ENCODE measurements at regions not wholly inside any gene's neighbourhood (a gene's known extent, or its start where the extent isn't known, plus 50 kb on each side); places are given as distances from the start of the nearest gene placed in this dataset.

DNA sequence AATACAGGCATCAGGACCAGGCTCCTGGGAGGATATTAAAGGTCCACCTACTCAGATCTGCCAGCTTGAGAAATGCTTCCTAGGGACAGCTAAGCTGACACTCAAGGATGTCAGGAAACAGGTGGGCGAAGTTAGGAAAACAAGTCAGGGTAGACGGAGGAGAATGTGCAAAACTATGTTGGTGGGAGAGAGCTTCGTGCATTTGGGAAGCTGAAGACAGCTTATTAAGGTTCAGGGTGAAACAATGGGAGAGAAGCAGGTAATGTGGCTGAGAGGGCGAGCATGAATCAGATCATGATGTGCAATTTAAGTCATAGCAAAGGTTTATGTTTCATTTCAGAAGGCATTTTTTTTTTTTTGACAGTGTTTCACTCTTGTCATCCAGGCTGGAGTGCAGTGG lies 297.2 kb upstream of the ATP10A start:
- no peaks in the 10 kb centered on the region for H3K27me3 ChIP-seq (ENCODE audit: control insufficient read depth, insufficient read depth, low read length)
- no peaks in the 10 kb centered on the region for H3K36me3 ChIP-seq (ENCODE audit: control insufficient read depth, insufficient read depth, low read length)
- no peak overlapping the region for H3K9ac ChIP-seq (ENCODE audit: low read length)
- no peaks in the 10 kb centered on the region for H3K4me1 ChIP-seq (ENCODE audit: control insufficient read depth, insufficient read depth, low read length)
- no peak overlapping the region for H3K27ac ChIP-seq (ENCODE audit: low read depth, low read length)
- H3K4me3 ChIP-seq (ENCODE audit: low read length) = no peak overlapping the region

- Histone ChIP-seq H3K36me3 (ENCODE audit: control insufficient read depth, insufficient read depth, low read length) (no peaks in the 10 kb centered on the region), H3K4me1 (ENCODE audit: control insufficient read depth, insufficient read depth, low read length) (no peaks in the 10 kb centered on the region), H3K27ac (ENCODE audit: low read depth, low read length) (no peak overlapping the region), H3K9ac (ENCODE audit: low read length) (no peak overlapping the region), H3K27me3 (ENCODE audit: control insufficient read depth, insufficient read depth, low read length) (no peaks in the 10 kb centered on the region), H3K4me3 (ENCODE audit: low read length) (no peak overlapping the region)
Observed at GRCh38 chr15:26158176-26158575, 295.0 kb upstream of the ATP10A start.

- Histone ChIP-seq H3K36me3 (ENCODE audit: control insufficient read depth, insufficient read depth, low read length) (no peaks in the 10 kb centered on the region), H3K4me3 (ENCODE audit: low read length) (no peak overlapping the region), H3K27me3 (ENCODE audit: control insufficient read depth, insufficient read depth, low read length) (no peaks in the 10 kb centered on the region), H3K4me1 (ENCODE audit: control insufficient read depth, insufficient read depth, low read length) (no peaks in the 10 kb centered on the region), H3K9ac (ENCODE audit: low read length) (no peak overlapping the region), H3K27ac (ENCODE audit: low read depth, low read length) (peak overlapping the region; percentile 62)
Observed at GRCh38 chr15:26157081-26157480, 294.0 kb upstream of the ATP10A start.

DNA sequence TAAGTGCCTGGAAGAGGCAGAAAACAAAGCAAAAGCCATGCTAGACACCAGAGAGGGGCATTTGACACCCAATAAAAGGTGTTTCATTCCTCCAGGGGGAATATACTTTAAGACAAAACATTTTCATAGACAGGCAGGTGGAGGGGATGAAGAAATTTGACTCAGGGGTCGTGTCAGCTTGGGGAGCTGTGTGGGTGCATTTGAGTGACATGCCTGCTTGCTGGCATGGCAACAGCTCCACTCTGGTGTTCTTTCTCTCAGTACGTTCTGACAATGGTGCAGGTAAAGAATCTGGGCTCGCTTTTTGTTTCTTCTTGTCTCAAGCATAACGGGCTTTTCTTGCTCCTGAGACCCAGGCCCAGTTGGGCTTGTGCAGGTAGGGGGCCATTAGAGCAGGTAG lies 292.9 kb upstream of the ATP10A start:
- Histone ChIP-seq H3K4me3 (ENCODE audit: low read length) (no peak overlapping the region), H3K27ac (ENCODE audit: low read depth, low read length) (no peak overlapping the region), H3K4me1 (ENCODE audit: control insufficient read depth, insufficient read depth, low read length) (no peaks in the 10 kb centered on the region), H3K27me3 (ENCODE audit: control insufficient read depth, insufficient read depth, low read length) (no peaks in the 10 kb centered on the region), H3K9ac (ENCODE audit: low read length) (no peak overlapping the region), H3K36me3 (ENCODE audit: control insufficient read depth, insufficient read depth, low read length) (no peaks in the 10 kb centered on the region)

- Histone ChIP-seq H3K27ac (ENCODE audit: low read depth, low read length) (no peak overlapping the region), H3K36me3 (ENCODE audit: control insufficient read depth, insufficient read depth, low read length) (no peaks in the 10 kb centered on the region), H3K4me1 (ENCODE audit: control insufficient read depth, insufficient read depth, low read length) (no peaks in the 10 kb centered on the region), H3K9ac (ENCODE audit: low read length) (no peak overlapping the region), H3K4me3 (ENCODE audit: low read length) (no peak overlapping the region), H3K27me3 (ENCODE audit: control insufficient read depth, insufficient read depth, low read length) (no peaks in the 10 kb centered on the region)
Observed at GRCh38 chr15:26148156-26148860, 285.2 kb upstream of the ATP10A start.

GRCh38 chr15:26146202-26146601 lies 283.1 kb upstream of the ATP10A start:
- Histone ChIP-seq H3K27me3 (ENCODE audit: control insufficient read depth, insufficient read depth, low read length) (no peaks in the 10 kb centered on the region), H3K9ac (ENCODE audit: low read length) (no peak overlapping the region), H3K4me1 (ENCODE audit: control insufficient read depth, insufficient read depth, low read length) (no peaks in the 10 kb centered on the region), H3K4me3 (ENCODE audit: low read length) (no peak overlapping the region), H3K36me3 (ENCODE audit: control insufficient read depth, insufficient read depth, low read length) (no peaks in the 10 kb centered on the region), H3K27ac (ENCODE audit: low read depth, low read length) (no peak overlapping the region)

DNA sequence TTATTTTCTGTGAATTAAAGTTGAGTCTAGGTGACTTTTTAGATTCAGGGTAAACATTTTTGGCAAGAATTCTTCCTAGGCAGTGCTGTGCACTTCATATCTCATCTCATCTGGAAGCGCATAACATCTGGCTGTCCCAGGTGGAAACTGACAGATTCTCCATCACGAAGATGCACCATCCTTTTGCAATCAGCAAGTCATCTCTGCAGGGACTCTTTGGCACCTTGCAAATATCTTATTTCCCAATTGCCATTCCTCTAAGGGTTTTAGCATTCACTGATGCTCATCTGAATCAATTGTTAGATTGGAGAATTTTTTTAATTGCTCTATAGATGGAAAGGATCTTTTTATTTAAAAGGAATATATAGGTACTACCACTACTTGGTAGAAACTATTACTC lies 282.7 kb upstream of the ATP10A start:
- H3K9ac ChIP-seq (ENCODE audit: low read length) = no peak overlapping the region
- H3K27ac ChIP-seq (ENCODE audit: low read depth, low read length) = no peak overlapping the region
- no peaks in the 10 kb centered on the region for H3K27me3 ChIP-seq (ENCODE audit: control insufficient read depth, insufficient read depth, low read length)
- no peaks in the 10 kb centered on the region for H3K4me1 ChIP-seq (ENCODE audit: control insufficient read depth, insufficient read depth, low read length)
- H3K36me3 ChIP-seq (ENCODE audit: control insufficient read depth, insufficient read depth, low read length) = no peaks in the 10 kb centered on the region
- no peak overlapping the region for H3K4me3 ChIP-seq (ENCODE audit: low read length)

DNA sequence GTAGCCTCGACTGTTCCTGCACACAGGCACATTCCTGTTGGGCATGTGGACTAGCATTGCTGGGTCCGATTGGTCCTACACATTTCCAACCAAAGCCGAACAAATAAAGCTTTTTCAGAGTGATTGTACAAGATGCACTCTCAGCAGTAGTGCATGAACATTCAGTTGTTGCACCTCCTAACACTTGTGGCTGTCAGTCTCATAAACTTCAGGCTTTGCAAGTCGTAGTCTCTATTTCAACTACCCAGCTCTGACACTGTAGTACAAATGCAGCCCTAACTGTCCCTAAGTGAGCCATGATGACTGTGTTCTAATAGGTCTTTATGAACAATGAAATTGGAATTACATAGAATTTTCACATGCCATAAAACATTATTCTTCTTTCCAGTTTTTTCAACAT lies 281.7 kb upstream of the ATP10A start:
- Histone ChIP-seq H3K27me3 (ENCODE audit: control insufficient read depth, insufficient read depth, low read length) (no peaks in the 10 kb centered on the region), H3K4me1 (ENCODE audit: control insufficient read depth, insufficient read depth, low read length) (no peaks in the 10 kb centered on the region), H3K4me3 (ENCODE audit: low read length) (no peak overlapping the region), H3K9ac (ENCODE audit: low read length) (no peak overlapping the region), H3K36me3 (ENCODE audit: control insufficient read depth, insufficient read depth, low read length) (no peaks in the 10 kb centered on the region), H3K27ac (ENCODE audit: low read depth, low read length) (no peak overlapping the region)

- H3K9ac ChIP-seq (ENCODE audit: low read length) = no peak overlapping the region
- no peak overlapping the region for H3K27ac ChIP-seq (ENCODE audit: low read depth, low read length)
- H3K36me3 ChIP-seq (ENCODE audit: control insufficient read depth, insufficient read depth, low read length) = no peaks in the 10 kb centered on the region
- H3K4me3 ChIP-seq (ENCODE audit: low read length) = no peak overlapping the region
- no peaks in the 10 kb centered on the region for H3K27me3 ChIP-seq (ENCODE audit: control insufficient read depth, insufficient read depth, low read length)
- H3K4me1 ChIP-seq (ENCODE audit: control insufficient read depth, insufficient read depth, low read length) = no peaks in the 10 kb centered on the region
Observed at GRCh38 chr15:26143221-26143620, 280.1 kb upstream of the ATP10A start.

DNA sequence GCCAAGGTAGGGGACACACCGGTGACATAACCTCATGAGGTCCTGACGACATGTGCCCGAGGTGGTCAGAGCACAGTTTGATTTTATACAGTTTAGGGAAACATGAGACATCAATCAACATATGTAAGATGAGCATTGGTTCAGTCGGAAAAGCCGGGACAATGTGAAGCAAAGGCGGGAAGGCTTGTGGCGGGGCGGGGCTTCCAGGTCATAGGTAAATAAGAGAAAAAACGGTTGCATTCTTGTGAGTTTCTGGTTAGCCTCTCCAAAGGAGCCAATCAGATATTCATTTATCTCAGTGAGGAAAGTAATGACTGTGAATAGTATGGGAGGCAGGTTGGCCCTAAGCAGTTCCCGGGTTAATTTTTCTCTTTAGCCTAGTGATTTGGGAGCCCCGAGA lies 271.7 kb upstream of the ATP10A start:
- no peaks in the 10 kb centered on the region for H3K4me1 ChIP-seq (ENCODE audit: control insufficient read depth, insufficient read depth, low read length)
- no peak overlapping the region for H3K4me3 ChIP-seq (ENCODE audit: low read length)
- no peak overlapping the region for H3K27ac ChIP-seq (ENCODE audit: low read depth, low read length)
- H3K27me3 ChIP-seq (ENCODE audit: control insufficient read depth, insufficient read depth, low read length) = no peaks in the 10 kb centered on the region
- H3K36me3 ChIP-seq (ENCODE audit: control insufficient read depth, insufficient read depth, low read length) = no peaks in the 10 kb centered on the region
- H3K9ac ChIP-seq (ENCODE audit: low read length) = no peak overlapping the region

DNA sequence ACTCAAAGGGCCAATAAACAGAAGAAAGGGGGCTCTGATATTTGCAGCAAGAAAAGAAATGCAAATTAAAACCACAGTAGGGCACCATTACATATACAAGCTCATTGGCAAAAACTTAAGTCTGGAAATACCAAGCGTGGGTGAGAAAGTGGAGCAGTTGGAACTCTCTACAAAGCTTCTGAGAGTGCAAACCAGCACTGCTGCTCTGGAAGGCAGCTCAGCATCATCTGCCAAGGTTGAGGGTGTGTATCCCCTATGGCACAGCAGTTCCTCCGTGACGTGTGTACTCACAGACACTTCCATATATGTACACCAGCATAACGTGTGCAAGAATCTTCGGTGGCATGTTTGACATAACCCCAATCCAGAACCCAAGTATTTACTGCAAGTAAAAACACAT lies 271.0 kb upstream of the ATP10A start:
- no peak overlapping the region for H3K9ac ChIP-seq (ENCODE audit: low read length)
- H3K4me3 ChIP-seq (ENCODE audit: low read length) = no peak overlapping the region
- no peaks in the 10 kb centered on the region for H3K27me3 ChIP-seq (ENCODE audit: control insufficient read depth, insufficient read depth, low read length)
- no peak overlapping the region for H3K27ac ChIP-seq (ENCODE audit: low read depth, low read length)
- no peaks in the 10 kb centered on the region for H3K36me3 ChIP-seq (ENCODE audit: control insufficient read depth, insufficient read depth, low read length)
- H3K4me1 ChIP-seq (ENCODE audit: control insufficient read depth, insufficient read depth, low read length) = no peaks in the 10 kb centered on the region

DNA sequence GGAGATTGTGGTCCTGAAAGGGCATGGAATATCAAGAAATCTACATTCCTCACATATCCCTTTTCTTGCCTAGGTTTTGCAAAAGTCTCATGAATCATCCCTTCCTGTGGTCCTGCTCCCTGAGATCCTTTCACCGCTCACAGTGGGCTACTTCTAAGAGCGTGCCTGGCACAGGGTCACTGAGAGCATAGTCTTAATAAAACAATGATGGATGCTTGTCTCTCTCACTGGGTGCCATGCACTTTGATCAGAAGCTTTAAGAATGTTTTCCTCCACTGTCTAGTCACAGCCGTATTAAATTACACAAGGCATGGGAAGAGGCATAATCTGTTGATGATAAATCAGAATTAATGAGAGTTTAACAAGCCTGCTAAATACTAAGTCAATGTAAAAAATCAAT lies 269.7 kb upstream of the ATP10A start:
- no peaks in the 10 kb centered on the region for H3K36me3 ChIP-seq (ENCODE audit: control insufficient read depth, insufficient read depth, low read length)
- H3K9ac ChIP-seq (ENCODE audit: low read length) = no peak overlapping the region

DNA sequence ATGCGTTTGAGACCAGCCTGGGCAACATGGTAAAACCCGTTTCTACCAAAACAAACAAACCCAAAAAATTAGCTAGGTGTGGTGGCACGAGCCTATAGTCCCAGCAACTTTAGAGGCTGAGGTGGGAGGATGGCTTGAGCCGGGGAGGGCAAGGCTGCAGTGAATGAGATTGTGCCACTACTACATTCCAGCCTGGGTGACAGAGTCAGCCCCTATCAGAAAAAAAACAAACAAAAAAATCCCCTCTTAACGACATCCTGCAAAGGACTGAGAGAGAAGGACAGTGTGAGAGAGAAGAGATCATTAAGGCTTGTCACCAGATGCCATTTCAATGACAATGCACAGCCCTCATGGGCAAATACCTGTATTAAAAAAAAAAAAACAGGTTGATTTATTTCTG lies 266.7 kb upstream of the ATP10A start:
- no peaks in the 10 kb centered on the region for H3K4me1 ChIP-seq (ENCODE audit: control insufficient read depth, insufficient read depth, low read length)
- H3K27me3 ChIP-seq (ENCODE audit: control insufficient read depth, insufficient read depth, low read length) = no peaks in the 10 kb centered on the region
- H3K9ac ChIP-seq (ENCODE audit: low read length) = no peak overlapping the region
- H3K27ac ChIP-seq (ENCODE audit: low read depth, low read length) = no peak overlapping the region
- H3K36me3 ChIP-seq (ENCODE audit: control insufficient read depth, insufficient read depth, low read length) = no peaks in the 10 kb centered on the region
- no peak overlapping the region for H3K4me3 ChIP-seq (ENCODE audit: low read length)

More for the DNA sequence above, 269.7 kb upstream of the ATP10A start:
- no peak overlapping the region for H3K4me3 ChIP-seq (ENCODE audit: low read length)
- H3K4me1 ChIP-seq (ENCODE audit: control insufficient read depth, insufficient read depth, low read length) = no peaks in the 10 kb centered on the region
- no peaks in the 10 kb centered on the region for H3K27me3 ChIP-seq (ENCODE audit: control insufficient read depth, insufficient read depth, low read length)
- no peak overlapping the region for H3K27ac ChIP-seq (ENCODE audit: low read depth, low read length)

Data from rectal smooth muscle tissue (tissue), 1 donor.